OCI-LY7 (cell line): ENCODE measurements at regions not wholly inside any gene's neighbourhood (a gene's known extent, or its start where the extent isn't known, plus 50 kb on each side); places are given as distances from the start of the nearest gene placed in this dataset.

Experiments
- BruUV-seq: library from RNA; stranded (reverse); fragments of 400-500 nt; replicated peaks from 2 replicates; lab custom pipeline; 2021; lab: Mats Ljungman, UMichigan
- CTCF ChIA-PET: fragments of 300-600 bp; sonication (Branson Sonifier 250); formaldehyde crosslinking; loops from one replicate; lab custom pipeline; 2022; ENCODE audit warnings: antibody characterized with exemption; ENCODE audit not compliant: unreplicated experiment; lab: Charles Lee
- POLR2A ChIA-PET: fragments of 300-600 bp; sonication (Branson Sonifier 250); formaldehyde crosslinking; loops from one replicate; lab custom pipeline; 2022; ENCODE audit warnings: antibody characterized with exemption; lab: Charles Lee
- DNase-seq: peaks from one replicate; pipeline ENCODE4 v3.0.0-alpha.2; 2015; ENCODE audit warnings: low spot score
- H2AFZ ChIP-seq: fragments of 200-600 bp; sonication (generic), shearing (Covaris generic); 2 replicates; pipeline ENCODE4 v1.6.1; 2014; ENCODE audit warnings: mild to moderate bottlenecking, antibody characterized with exemption, low read length, moderate library complexity
- H3K27ac ChIP-seq: fragments of 200-600 bp; sonication (generic); 2 replicates; pipeline ENCODE4 v1.5.1; 2014; ENCODE audit warnings: mixed run types, low read depth, mild to moderate bottlenecking, moderate library complexity, low read length, inconsistent platforms; ENCODE audit not compliant: poor library complexity, severe bottlenecking
- H3K36me3 ChIP-seq: fragments of 200-600 bp; sonication (generic); 2 replicates; pipeline ENCODE4 v1.6.1; 2014; ENCODE audit warnings: mild to moderate bottlenecking, antibody characterized with exemption, low read length, moderate library complexity, mixed read lengths; ENCODE audit not compliant: insufficient read depth
- H3K4me1 ChIP-seq: fragments of 200-600 bp; sonication (generic); 2 replicates; pipeline ENCODE4 v1.5.1; 2014; ENCODE audit warnings: mild to moderate bottlenecking, low read length; ENCODE audit not compliant: insufficient read depth, poor library complexity, severe bottlenecking
- H3K4me2 ChIP-seq: fragments of 200-600 bp; sonication (generic); 2 replicates; pipeline ENCODE4 v1.6.1; 2014; ENCODE audit warnings: mild to moderate bottlenecking, low read length
- H3K4me3 ChIP-seq: fragments of 200-600 bp; sonication (generic); 2 replicates; pipeline ENCODE4 v1.5.1; 2014; ENCODE audit warnings: mild to moderate bottlenecking, low read depth, low read length; ENCODE audit not compliant: poor library complexity, severe bottlenecking
- H3K79me2 ChIP-seq: fragments of 200-600 bp; sonication (generic); 2 replicates; pipeline ENCODE4 v1.6.1; 2016; ENCODE audit warnings: low read depth, mild to moderate bottlenecking, low read length, moderate library complexity, mixed read lengths; ENCODE audit not compliant: insufficient read depth
- H3K9me2 ChIP-seq: fragments of 200-600 bp; sonication (generic); 2 replicates; pipeline ENCODE4 v1.6.1; 2016; ENCODE audit warnings: mild to moderate bottlenecking, low read length, mixed read lengths; ENCODE audit not compliant: insufficient read depth
- H3K9me3 ChIP-seq: fragments of 200-600 bp; sonication (generic); 2 replicates; pipeline ENCODE4 v1.6.1; 2014; ENCODE audit warnings: mild to moderate bottlenecking, mixed run types, low read length, mixed read lengths
- H4K20me1 ChIP-seq: fragments of 200-600 bp; sonication (generic); 2 replicates; pipeline ENCODE4 v1.6.1; 2014; ENCODE audit warnings: mild to moderate bottlenecking, antibody characterized with exemption, low read length, moderate library complexity, mixed read lengths; ENCODE audit not compliant: insufficient read depth
- EZH2phosphoT487 ChIP-seq: fragments of 200-600 bp; sonication (generic); IDR thresholded peaks from 2 replicates; pipeline ENCODE4 v1.6.1; 2018; ENCODE audit warnings: low read depth, borderline replicate concordance, mild to moderate bottlenecking, mixed run types, antibody characterized with exemption, low read length, moderate library complexity, mixed read lengths
- intact Hi-C: fragments of 100-400 bp; cut with micrococcal nuclease; formaldehyde crosslinking; loops from one replicate; pipeline ENCODE4 v1.10.0; 2022; ENCODE audit not compliant: unreplicated experiment
- TF ChIP-seq, protein P1 (sequence below): fragments of 200-600 bp; sonication (generic); conservative IDR thresholded peaks from 2 replicates; pipeline ENCODE4 v1.5.1; 2014; ENCODE audit warnings: mild to moderate bottlenecking, antibody characterized with exemption, low read length, moderate library complexity, mixed read lengths

GRCh38 chr4:138561276-138561880, 319.2 kb upstream of the SLC7A11 start:
- intact Hi-C loops, result no loop called here
- no peak overlapping the region for H3K4me2 ChIP-seq
- no peak overlapping the region for H3K4me3 ChIP-seq
- ChIA-PET CTCF (interaction anchor here (1.0 kb wide), 1 partner anchor 43 kb away, joined by 4 read pairs; no protein-coding TSS in a partner anchor), POLR2A (no interaction called here)
- no peaks in the 10 kb centered on the region for H3K79me2 ChIP-seq
- no peaks in the 10 kb centered on the region for H3K4me1 ChIP-seq
- H3K27ac ChIP-seq, result no peak overlapping the region
- no peaks in the 10 kb centered on the region for H3K36me3 ChIP-seq
- no TSS peak for BruUV-seq
- no peaks in the 10 kb centered on the region for H4K20me1 ChIP-seq
- no peak for TF ChIP-seq EZH2phosphoT487
- TF ChIP-seq, protein P1, sequence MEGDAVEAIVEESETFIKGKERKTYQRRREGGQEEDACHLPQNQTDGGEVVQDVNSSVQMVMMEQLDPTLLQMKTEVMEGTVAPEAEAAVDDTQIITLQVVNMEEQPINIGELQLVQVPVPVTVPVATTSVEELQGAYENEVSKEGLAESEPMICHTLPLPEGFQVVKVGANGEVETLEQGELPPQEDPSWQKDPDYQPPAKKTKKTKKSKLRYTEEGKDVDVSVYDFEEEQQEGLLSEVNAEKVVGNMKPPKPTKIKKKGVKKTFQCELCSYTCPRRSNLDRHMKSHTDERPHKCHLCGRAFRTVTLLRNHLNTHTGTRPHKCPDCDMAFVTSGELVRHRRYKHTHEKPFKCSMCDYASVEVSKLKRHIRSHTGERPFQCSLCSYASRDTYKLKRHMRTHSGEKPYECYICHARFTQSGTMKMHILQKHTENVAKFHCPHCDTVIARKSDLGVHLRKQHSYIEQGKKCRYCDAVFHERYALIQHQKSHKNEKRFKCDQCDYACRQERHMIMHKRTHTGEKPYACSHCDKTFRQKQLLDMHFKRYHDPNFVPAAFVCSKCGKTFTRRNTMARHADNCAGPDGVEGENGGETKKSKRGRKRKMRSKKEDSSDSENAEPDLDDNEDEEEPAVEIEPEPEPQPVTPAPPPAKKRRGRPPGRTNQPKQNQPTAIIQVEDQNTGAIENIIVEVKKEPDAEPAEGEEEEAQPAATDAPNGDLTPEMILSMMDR, result no peak
- DNase-seq, result no peak
- H3K9me3 ChIP-seq, result no peaks in the 10 kb centered on the region
- H3K9me2 ChIP-seq, result no peaks in the 10 kb centered on the region
- no peak overlapping the region for H2AFZ ChIP-seq

GRCh38 chr4:138560448-138560847, 318.3 kb upstream of the SLC7A11 start:
- ChIA-PET POLR2A (no interaction called here), CTCF (interaction anchor here (1.0 kb wide), 1 partner anchor 43 kb away, joined by 4 read pairs; no protein-coding TSS in a partner anchor)
- no peak for DNase-seq
- Histone ChIP-seq H3K4me1 (no peaks in the 10 kb centered on the region), H4K20me1 (no peaks in the 10 kb centered on the region), H3K4me3 (no peak overlapping the region), H3K27ac (no peak overlapping the region), H3K9me2 (no peaks in the 10 kb centered on the region), H3K79me2 (no peaks in the 10 kb centered on the region), H2AFZ (no peak overlapping the region), H3K4me2 (no peak overlapping the region), H3K9me3 (no peaks in the 10 kb centered on the region), H3K36me3 (no peaks in the 10 kb centered on the region)
- intact Hi-C loops, result no loop called here
- BruUV-seq, result no TSS peak
- no peak for TF ChIP-seq EZH2phosphoT487
- TF ChIP-seq, protein P1, result no peak

GRCh38 chr4:138558886-138559285, 316.7 kb upstream of the SLC7A11 start:
- H3K9me2 ChIP-seq, result no peaks in the 10 kb centered on the region
- intact Hi-C loops, result no loop called here
- no peak overlapping the region for H3K27ac ChIP-seq
- no peak overlapping the region for H2AFZ ChIP-seq
- H3K4me1 ChIP-seq, result no peaks in the 10 kb centered on the region
- DNase-seq, result no peak
- BruUV-seq, result no TSS peak
- CTCF ChIA-PET, result no interaction called here
- no peaks in the 10 kb centered on the region for H4K20me1 ChIP-seq
- H3K4me3 ChIP-seq, result no peak overlapping the region
- TF ChIP-seq EZH2phosphoT487, result no peak
- TF ChIP-seq, protein P1, result no peak
- no peaks in the 10 kb centered on the region for H3K36me3 ChIP-seq
- H3K9me3 ChIP-seq, result no peaks in the 10 kb centered on the region
- POLR2A ChIA-PET, result no interaction called here
- H3K4me2 ChIP-seq, result no peak overlapping the region
- H3K79me2 ChIP-seq, result no peaks in the 10 kb centered on the region
